Suprapubic skin (tissue), 4 donors: ENCODE measurements at regions not wholly inside any gene's neighbourhood (a gene's known extent, or its start where the extent isn't known, plus 50 kb on each side); places are given as distances from the start of the nearest gene placed in this dataset.

Experiments used
- DNase-seq, 2 donors: peaks; one replicate each; pipeline ENCODE4 v3.0.0-alpha.2; 2019; ENCODE audit warnings: low spot score in 2 of 2
- H3K27ac ChIP-seq: fragments of 200-600 bp; sonication (generic); one replicate; pipeline ENCODE4 v1.5.1; 2019
- H3K27me3 ChIP-seq: fragments of 200-600 bp; sonication (generic); one replicate; pipeline ENCODE4 v1.5.1; 2019
- H3K36me3 ChIP-seq: fragments of 200-600 bp; sonication (generic); one replicate; pipeline ENCODE4 v1.5.1; 2019
- H3K4me1 ChIP-seq: fragments of 200-600 bp; sonication (generic); one replicate; pipeline ENCODE4 v1.5.1; 2019
- H3K4me3 ChIP-seq: fragments of 200-600 bp; sonication (generic); one replicate; pipeline ENCODE4 v1.5.1; 2019; ENCODE audit warnings: mild to moderate bottlenecking
- H3K9me3 ChIP-seq: fragments of 200-600 bp; sonication (generic); one replicate; pipeline ENCODE4 v1.5.1; 2019
- CTCF ChIP-seq, 2 donors: fragments of 200-600 bp in 1 of 2; fragments of 450-650 bp in 1 of 2; sonication (generic) in 1 of 2; IDR thresholded peaks; one replicate each; pipeline ENCODE4 v1.5.1; 2016 to 2019; ENCODE audit warnings: antibody characterized with exemption in 2 of 2, mild to moderate bottlenecking in 1 of 2, moderate library complexity in 1 of 2
- EP300 ChIP-seq: sonication (generic); formaldehyde crosslinking; IDR thresholded peaks from one replicate; pipeline ENCODE4 v1.6.1; 2017; ENCODE audit warnings: antibody characterized with exemption
- POLR2A ChIP-seq, 2 donors: fragments of 450-650 bp; IDR thresholded peaks; one replicate each; pipeline ENCODE4 v1.6.1; 2017; ENCODE audit warnings: antibody characterized with exemption in 2 of 2, mild to moderate bottlenecking in 2 of 2, moderate library complexity in 2 of 2
- POLR2AphosphoS5 ChIP-seq, 3 donors: sonication (generic); formaldehyde crosslinking; IDR thresholded peaks; one replicate each; pipeline ENCODE4 v1.6.1; 2017; ENCODE audit warnings: antibody characterized with exemption in 3 of 3
- WGBS: methylation state at CpG from one replicate; pipeline ENCODE4 v1.1.5; 2018; 5-methylcytosine and 5-hydroxymethylcytosine counted together

GRCh38 chr22:48931452-48931851 lies 896.2 kb downstream of the BRD1 start:
- no peaks in the 10 kb centered on the region for H3K4me1 ChIP-seq

GRCh38 chr22:48929276-48929790 lies 898.3 kb downstream of the BRD1 start:
- no peak for DNase-seq
- H3K27me3 ChIP-seq, result peaks cover 18% of the 10 kb centered on the region
- TF ChIP-seq POLR2AphosphoS5 (IDR thresholded peaks at IDR 0.05), result no peak
- 70% methylated on average over 10 of the region's 10 CpGs for WGBS
- no peak overlapping the region for H3K27ac ChIP-seq
- H3K36me3 ChIP-seq, result no peaks in the 10 kb centered on the region
- no peak overlapping the region for H3K4me3 ChIP-seq
- H3K4me1 ChIP-seq, result no peaks in the 10 kb centered on the region
- no peaks in the 10 kb centered on the region for H3K9me3 ChIP-seq

More at GRCh38 chr22:48931452-48931851, 896.2 kb downstream of the BRD1 start:
- WGBS, result 56% methylated on average over 6 of the region's 6 CpGs
- Histone ChIP-seq H3K4me3 (no peak overlapping the region), H3K27ac (no peak overlapping the region), H3K36me3 (no peaks in the 10 kb centered on the region), H3K9me3 (no peaks in the 10 kb centered on the region), H3K27me3 (peaks cover 14% of the 10 kb centered on the region)
- no peak for TF ChIP-seq EP300
- no peak for TF ChIP-seq POLR2AphosphoS5 (IDR thresholded peaks at IDR 0.05)
- TF ChIP-seq CTCF (IDR thresholded peaks at IDR 0.05), result no peak
- TF ChIP-seq POLR2A (IDR thresholded peaks at IDR 0.05), result no peak
- DNase-seq, result no peak

- 83% methylated on average over 13 of the region's 13 CpGs for WGBS
- no peaks in the 10 kb centered on the region for H3K4me1 ChIP-seq
- no peak overlapping the region for H3K27ac ChIP-seq
- peaks cover 29% of the 10 kb centered on the region for H3K27me3 ChIP-seq
- H3K9me3 ChIP-seq, result no peaks in the 10 kb centered on the region
- DNase-seq, result no peak
- no peaks in the 10 kb centered on the region for H3K36me3 ChIP-seq
- H3K4me3 ChIP-seq, result no peak overlapping the region
- TF ChIP-seq CTCF (IDR thresholded peaks at IDR 0.05), result no peak
- TF ChIP-seq POLR2AphosphoS5 (IDR thresholded peaks at IDR 0.05), result no peak
- TF ChIP-seq POLR2A (IDR thresholded peaks at IDR 0.05), result no peak
Measured at GRCh38 chr22:48927591-48927990, 900.1 kb downstream of the BRD1 start.

- 61% methylated on average over 11 of the region's 11 CpGs for WGBS
- Histone ChIP-seq H3K9me3 (no peaks in the 10 kb centered on the region), H3K36me3 (no peaks in the 10 kb centered on the region), H3K27ac (no peak overlapping the region), H3K27me3 (peaks cover 28% of the 10 kb centered on the region), H3K4me1 (no peaks in the 10 kb centered on the region), H3K4me3 (no peak overlapping the region)
- DNase-seq, result no peak
- TF ChIP-seq EP300 (no peak), POLR2AphosphoS5 (IDR thresholded peaks at IDR 0.05) (no peak), CTCF (IDR thresholded peaks at IDR 0.05) (no peak), POLR2A (IDR thresholded peaks at IDR 0.05) (no peak)
Measured at GRCh38 chr22:48926643-48927042, 901.0 kb downstream of the BRD1 start.

- TF ChIP-seq POLR2AphosphoS5 (IDR thresholded peaks at IDR 0.05), result no peak
- TF ChIP-seq EP300, result no peak
- no peak for TF ChIP-seq POLR2A (IDR thresholded peaks at IDR 0.05)
- TF ChIP-seq CTCF (IDR thresholded peaks at IDR 0.05), result no peak
- H3K4me3 ChIP-seq, result no peak overlapping the region
- no peaks in the 10 kb centered on the region for H3K9me3 ChIP-seq
- 63% methylated on average over 3 of the region's 3 CpGs for WGBS
- peaks cover 30% of the 10 kb centered on the region for H3K27me3 ChIP-seq
- DNase-seq, result no peak
- no peaks in the 10 kb centered on the region for H3K36me3 ChIP-seq
- H3K4me1 ChIP-seq, result no peaks in the 10 kb centered on the region
- H3K27ac ChIP-seq, result no peak overlapping the region
Measured at GRCh38 chr22:48926136-48926535, 901.5 kb downstream of the BRD1 start.

GRCh38 chr22:48925450-48925849 lies 902.2 kb downstream of the BRD1 start:
- DNase-seq, result no peak
- TF ChIP-seq POLR2AphosphoS5 (IDR thresholded peaks at IDR 0.05), result no peak
- no peak for TF ChIP-seq POLR2A (IDR thresholded peaks at IDR 0.05)
- no peak for TF ChIP-seq EP300
- no peak for TF ChIP-seq CTCF (IDR thresholded peaks at IDR 0.05)
- no peaks in the 10 kb centered on the region for H3K36me3 ChIP-seq
- H3K27me3 ChIP-seq, result peaks cover 37% of the 10 kb centered on the region
- 80% methylated on average over 5 of the region's 5 CpGs for WGBS
- no peaks in the 10 kb centered on the region for H3K4me1 ChIP-seq
- no peak overlapping the region for H3K4me3 ChIP-seq
- no peak overlapping the region for H3K27ac ChIP-seq
- H3K9me3 ChIP-seq, result no peaks in the 10 kb centered on the region
